HepG2 (cell line): ENCODE measurements at regions not wholly inside any gene's neighbourhood (a gene's known extent, or its start where the extent isn't known, plus 50 kb on each side); places are given as distances from the start of the nearest gene placed in this dataset.
A peak's percentile ranks its signal among the peaks of the same experiment; 100 is the strongest.

Experiments
- BCL6 ChIP-seq: IDR thresholded peaks from 2 replicates; pipeline ENCODE4 v1.6.1; 2016; ENCODE audit warnings: missing genetic modification reagents, missing compliant biosample characterization
- BHLHE40 ChIP-seq: IDR thresholded peaks from 2 replicates; pipeline ENCODE4 v1.6.1; 2011; ENCODE audit warnings: low read length, improper control_type of control experiment
- CBFB ChIP-seq: sonication (generic); formaldehyde crosslinking; IDR thresholded peaks from 2 replicates; pipeline ENCODE4 v1.4.0; 2020; ENCODE audit warnings: missing genetic modification reagents
- CREBL2 ChIP-seq: sonication (generic); formaldehyde crosslinking; IDR thresholded peaks from 2 replicates; pipeline ENCODE4 v1.8.1; 2023; ENCODE audit warnings: missing genetic modification reagents, mild to moderate bottlenecking, borderline replicate concordance
- GABPB1 ChIP-seq: IDR thresholded peaks from 2 replicates; pipeline ENCODE4 v1.6.1; 2016; ENCODE audit warnings: mild to moderate bottlenecking, missing genetic modification reagents, moderate library complexity, missing compliant biosample characterization
- GATAD2A ChIP-seq: IDR thresholded peaks from 2 replicates; pipeline ENCODE4 v1.6.1; 2016
- HNRNPH1 ChIP-seq: fragments of 200-400 bp; formaldehyde crosslinking; optimal IDR thresholded peaks from 2 replicates; pipeline ENCODE3; 2017; ENCODE audit warnings: mild to moderate bottlenecking, low read depth, low read length
- NR2F2 ChIP-seq: IDR thresholded peaks from 2 replicates; pipeline ENCODE4 v1.6.1; 2012; ENCODE audit warnings: low read depth, inconsistent platforms, borderline replicate concordance
- RCOR2 ChIP-seq: IDR thresholded peaks from 2 replicates; pipeline ENCODE4 v1.6.1; 2016; ENCODE audit warnings: missing biosample characterization, missing genetic modification reagents
- RXRB ChIP-seq: IDR thresholded peaks from 2 replicates; pipeline ENCODE4 v1.6.1; 2016; ENCODE audit warnings: borderline replicate concordance, missing genetic modification reagents, missing compliant biosample characterization
- SIX1 ChIP-seq: sonication (generic); formaldehyde crosslinking; IDR thresholded peaks from 2 replicates; pipeline ENCODE4 v1.4.0; 2020; ENCODE audit warnings: missing genetic modification reagents, borderline replicate concordance
- SOX6 ChIP-seq, 2 experiments: fragments of 450-650 bp in 1 of 2; sonication (generic) in 1 of 2; formaldehyde crosslinking in 1 of 2; IDR thresholded peaks; 2 replicates each; pipeline versions ENCODE4 v1.4.0 to v1.6.1; 2017 to 2020; ENCODE audit warnings: antibody characterized with exemption in 1 of 2, mild to moderate bottlenecking in 1 of 2, missing genetic modification reagents in 1 of 2
- TARDBP ChIP-seq: sonication (generic); formaldehyde crosslinking; IDR thresholded peaks from 2 replicates; pipeline ENCODE4 v1.8.0; 2022; ENCODE audit warnings: mild to moderate bottlenecking, missing genetic modification reagents
- ZFP91 ChIP-seq: sonication (generic); formaldehyde crosslinking; IDR thresholded peaks from 2 replicates; pipeline ENCODE4 v1.9.0; 2022; ENCODE audit warnings: missing genetic modification reagents, mild to moderate bottlenecking, borderline replicate concordance
- ZMYM4 ChIP-seq: sonication (generic); formaldehyde crosslinking; IDR thresholded peaks from 2 replicates; pipeline ENCODE4 v1.8.1; 2023; ENCODE audit warnings: mild to moderate bottlenecking, missing genetic modification reagents
- ZNF230 ChIP-seq: sonication (generic); formaldehyde crosslinking; IDR thresholded peaks from 2 replicates; pipeline ENCODE4 v1.4.0; 2020; ENCODE audit warnings: mild to moderate bottlenecking, missing genetic modification reagents
- ZNF24 ChIP-seq: fragments of 450-650 bp; IDR thresholded peaks from 2 replicates; pipeline ENCODE4 v1.6.1; 2017; ENCODE audit warnings: antibody characterized with exemption, mild to moderate bottlenecking
- ZNF263 ChIP-seq: sonication (generic); formaldehyde crosslinking; IDR thresholded peaks from 2 replicates; pipeline ENCODE4 v1.4.0; 2020; ENCODE audit warnings: missing genetic modification reagents
- ZNF274 ChIP-seq: sonication (generic); formaldehyde crosslinking; IDR thresholded peaks from 2 replicates; pipeline ENCODE4 v1.5.1; 2020; ENCODE audit warnings: mild to moderate bottlenecking, missing genetic modification reagents
- ZNF30 ChIP-seq: sonication (generic); formaldehyde crosslinking; IDR thresholded peaks from 2 replicates; pipeline ENCODE4 v1.5.0; 2020; ENCODE audit warnings: mild to moderate bottlenecking, missing genetic modification reagents
- ZNF337 ChIP-seq: sonication (generic); formaldehyde crosslinking; IDR thresholded peaks from 2 replicates; pipeline ENCODE4 v1.5.1; 2020; ENCODE audit warnings: missing genetic modification reagents, low read depth, mild to moderate bottlenecking, borderline replicate concordance
- ZNF432 ChIP-seq: sonication (generic); formaldehyde crosslinking; IDR thresholded peaks from 2 replicates; pipeline ENCODE4 v1.5.0; 2020; ENCODE audit warnings: missing genetic modification reagents, mild to moderate bottlenecking, borderline replicate concordance
- ZNF441 ChIP-seq: sonication (generic); formaldehyde crosslinking; IDR thresholded peaks from 2 replicates; pipeline ENCODE4 v1.7.0; 2021; ENCODE audit warnings: missing genetic modification reagents, borderline replicate concordance
- ZNF780A ChIP-seq: sonication (generic); formaldehyde crosslinking; IDR thresholded peaks from 2 replicates; pipeline ENCODE4 v1.8.0; 2022; ENCODE audit warnings: mild to moderate bottlenecking, missing genetic modification reagents, moderate library complexity
- ZSCAN20 ChIP-seq: sonication (generic); formaldehyde crosslinking; IDR thresholded peaks from 2 replicates; pipeline ENCODE4 v1.4.0; 2020; ENCODE audit warnings: missing genetic modification reagents, mild to moderate bottlenecking, borderline replicate concordance
- TF ChIP-seq, protein P1 (sequence below): sonication (generic); formaldehyde crosslinking; IDR thresholded peaks from 2 replicates; pipeline ENCODE4 v1.4.0; 2020; ENCODE audit warnings: low read depth, mild to moderate bottlenecking, missing genetic modification reagents
- TF ChIP-seq, protein P2 (sequence below): IDR thresholded peaks from 2 replicates; pipeline ENCODE4 v1.6.1; 2016; ENCODE audit warnings: missing compliant biosample characterization, missing genetic modification reagents, borderline replicate concordance

DNA sequence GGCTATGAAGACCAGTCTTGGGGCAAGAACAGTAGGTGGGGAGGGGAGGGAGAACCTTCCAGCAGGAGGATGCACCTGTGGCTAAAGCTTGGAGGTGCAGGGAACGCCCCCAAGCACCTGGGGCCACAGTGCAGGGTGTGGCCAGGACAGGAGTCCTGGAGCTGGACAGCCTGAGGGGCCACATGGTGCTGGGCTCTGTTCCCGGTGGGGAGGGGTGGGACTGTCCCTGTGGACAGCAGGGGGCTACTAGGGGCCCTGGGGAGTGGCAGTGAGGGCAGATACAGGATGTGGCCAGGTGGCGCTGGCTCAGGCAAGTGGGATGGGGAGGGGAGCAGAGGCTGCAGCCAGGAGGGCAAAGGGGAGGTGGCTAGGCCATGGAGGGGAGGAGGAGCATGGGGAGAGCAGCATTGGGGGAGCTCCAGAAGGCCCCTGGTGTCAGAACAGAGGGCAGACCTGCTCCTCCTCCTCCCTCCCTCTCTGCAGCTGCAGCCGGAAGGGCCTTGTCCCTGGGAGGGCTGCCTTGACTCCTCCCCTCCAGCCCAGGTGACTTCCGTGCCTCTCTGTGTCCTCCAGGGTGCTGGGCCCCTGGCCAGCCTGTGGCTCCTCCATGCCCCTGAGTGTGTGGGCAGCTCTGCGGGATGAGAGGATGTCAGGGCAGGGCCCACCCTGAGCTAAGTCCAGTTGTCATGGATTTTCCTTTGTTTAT is 68.4 kb upstream of the DLK1 start (continued):
- TF ChIP-seq ZFP91 (CRISPR knock-in tag) = 0 out of 2 replicates have a peak, but pooled peaks have one; percentile 17
- no peak for TF ChIP-seq SOX6 (IDR thresholded peaks at IDR 0.05)
- TF ChIP-seq SOX6 (CRISPR knock-in tag; IDR thresholded peaks at IDR 0.05) = no peak
- TF ChIP-seq ZNF780A = no peak
- no peak for TF ChIP-seq RXRB (CRISPR knock-in tag)
- TF ChIP-seq, protein P1, sequence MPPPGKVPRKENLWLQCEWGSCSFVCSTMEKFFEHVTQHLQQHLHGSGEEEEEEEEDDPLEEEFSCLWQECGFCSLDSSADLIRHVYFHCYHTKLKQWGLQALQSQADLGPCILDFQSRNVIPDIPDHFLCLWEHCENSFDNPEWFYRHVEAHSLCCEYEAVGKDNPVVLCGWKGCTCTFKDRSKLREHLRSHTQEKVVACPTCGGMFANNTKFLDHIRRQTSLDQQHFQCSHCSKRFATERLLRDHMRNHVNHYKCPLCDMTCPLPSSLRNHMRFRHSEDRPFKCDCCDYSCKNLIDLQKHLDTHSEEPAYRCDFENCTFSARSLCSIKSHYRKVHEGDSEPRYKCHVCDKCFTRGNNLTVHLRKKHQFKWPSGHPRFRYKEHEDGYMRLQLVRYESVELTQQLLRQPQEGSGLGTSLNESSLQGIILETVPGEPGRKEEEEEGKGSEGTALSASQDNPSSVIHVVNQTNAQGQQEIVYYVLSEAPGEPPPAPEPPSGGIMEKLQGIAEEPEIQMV (CRISPR knock-in tag) = no peak
- peak; percentile 95 for TF ChIP-seq ZNF263 (CRISPR knock-in tag)
- TF ChIP-seq ZMYM4 (CRISPR knock-in tag) = no peak
- TF ChIP-seq GABPB1 (CRISPR knock-in tag) = peak; percentile 62
- TF ChIP-seq HNRNPH1 = no peak
- TF ChIP-seq ZNF337 (CRISPR knock-in tag) = 0 out of 2 replicates have a peak, but pooled peaks have one; percentile 51
- no peak for TF ChIP-seq ZSCAN20 (CRISPR knock-in tag)
- TF ChIP-seq, protein P2, sequence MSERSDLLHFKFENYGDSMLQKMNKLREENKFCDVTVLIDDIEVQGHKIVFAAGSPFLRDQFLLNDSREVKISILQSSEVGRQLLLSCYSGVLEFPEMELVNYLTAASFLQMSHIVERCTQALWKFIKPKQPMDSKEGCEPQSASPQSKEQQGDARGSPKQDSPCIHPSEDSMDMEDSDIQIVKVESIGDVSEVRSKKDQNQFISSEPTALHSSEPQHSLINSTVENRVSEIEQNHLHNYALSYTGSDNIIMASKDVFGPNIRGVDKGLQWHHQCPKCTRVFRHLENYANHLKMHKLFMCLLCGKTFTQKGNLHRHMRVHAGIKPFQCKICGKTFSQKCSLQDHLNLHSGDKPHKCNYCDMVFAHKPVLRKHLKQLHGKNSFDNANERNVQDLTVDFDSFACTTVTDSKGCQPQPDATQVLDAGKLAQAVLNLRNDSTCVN = no peak
- TF ChIP-seq ZNF432 (CRISPR knock-in tag) = no peak
- 0 out of 2 replicates have a peak, but pooled peaks have one; percentile 45 for TF ChIP-seq CREBL2
- TF ChIP-seq ZNF30 = no peak
- TF ChIP-seq GATAD2A (CRISPR knock-in tag) = 0 out of 2 replicates have a peak, but pooled peaks have one; percentile 26
- no peak for TF ChIP-seq RCOR2
- TF ChIP-seq CBFB (CRISPR knock-in tag) = no peak
- no peak for TF ChIP-seq ZNF24
- no peak for TF ChIP-seq ZNF230 (CRISPR knock-in tag)
- TF ChIP-seq BHLHE40 = no peak
- no peak for TF ChIP-seq NR2F2
- TF ChIP-seq TARDBP = no peak
- no peak for TF ChIP-seq ZNF441 (CRISPR knock-in tag)
- TF ChIP-seq ZNF274 (CRISPR knock-in tag) = 0 out of 2 replicates have a peak, but pooled peaks have one; percentile 49
- TF ChIP-seq SIX1 (CRISPR knock-in tag) = no peak
- TF ChIP-seq BCL6 = no peak
